ENCODE measurements at regions not wholly inside any gene's neighbourhood (a gene's known extent, or its start where the extent isn't known, plus 50 kb on each side); places are given as distances from the start of the nearest gene placed in this dataset.

- Histone ChIP-seq H3K4me1 (ENCODE audit: control insufficient read depth, insufficient read depth, low read length) (peaks cover 10% of the 10 kb centered on the region), H4K20me1 (ENCODE audit: insufficient read depth, low read length) (no peaks in the 10 kb centered on the region), H3K4ac (ENCODE audit: low read depth, low read length) (peak overlapping the region; percentile 24; the same call in 1 of the 2 replicates), H3K4me2 (ENCODE audit: low read depth, low read length) (no peak overlapping the region), H2BK120ac (ENCODE audit: low read depth, low read length) (no peak overlapping the region), H2AK9ac (replicated peaks; ENCODE audit: low read depth, low read length, poor library complexity) (no peak overlapping the region), H3K56ac (ENCODE audit: extremely low read depth, insufficient read depth, low read length) (no peak overlapping the region), H3K18ac (ENCODE audit: low read depth, low read length) (no peak overlapping the region), H3K36me3 (ENCODE audit: control insufficient read depth, insufficient read depth, low read length) (no peaks in the 10 kb centered on the region), H3K9ac (ENCODE audit: low read depth, low read length) (no peak overlapping the region), H4K91ac (ENCODE audit: insufficient read depth, low read depth, low read length) (0 out of 2 replicates have a peak overlapping the region, but pooled peaks have one; percentile 17), H2BK5ac (ENCODE audit: low read depth, low read length, poor library complexity, severe bottlenecking) (no peak overlapping the region), H4K8ac (ENCODE audit: low read depth in 2 of 2, low read length in 2 of 2) (no peak overlapping the region), H2BK15ac (ENCODE audit: low read depth, low read length) (no peak overlapping the region), H2AFZ (replicated peaks; ENCODE audit: low read length, poor library complexity) (no peak overlapping the region), H4K5ac (ENCODE audit: low read depth, low read length) (no peak overlapping the region), H3K27me3 (ENCODE audit: control insufficient read depth, insufficient read depth, low read length) (no peaks in the 10 kb centered on the region), H2AK5ac (ENCODE audit: low read depth, low read length) (no peak overlapping the region), H3K79me1 (ENCODE audit: low read depth in 1 of 2, low read length in 2 of 2) (no peaks in the 10 kb centered on the region), H3K27ac (ENCODE audit: insufficient read depth, low read length) (no peak overlapping the region), H3K14ac (replicated peaks; ENCODE audit: low read depth, low read length) (no peak overlapping the region), H2BK20ac (ENCODE audit: low read depth, low read length) (0 out of 2 replicates have a peak overlapping the region, but pooled peaks have one; percentile 3), H3K9me3 (ENCODE audit: control insufficient read depth, insufficient read depth, low read length) (no peaks in the 10 kb centered on the region), H3K9me1 (ENCODE audit: insufficient read depth, low read length) (peaks cover 8% of the 10 kb centered on the region; the same call in 1 of the 2 replicates), H3K23ac (ENCODE audit: low read depth, low read length) (no peak overlapping the region), H3K4me3 (ENCODE audit: insufficient read depth, low read depth, low read length) (no peak overlapping the region)
- intact Hi-C loops (cut with micrococcal nuclease) = no loop called here
- no peak for ATAC-seq (ENCODE audit: low read depth)
- dilution Hi-C loops (cut with HindIII; ENCODE audit: low sequenced_read_pairs, unreplicated experiment) = no loop called here
- CTCF ChIA-PET = interaction anchor here (0.6 to 1.1 kb wide), 3 partner anchors 10 to 29 kb away, joined by 3 read pairs; no protein-coding TSS in a partner anchor
- no peak for TF ChIP-seq CHD1 (IDR thresholded peaks at IDR 0.05; ENCODE audit: low read depth, low read length)
- TF ChIP-seq MXI1 (IDR thresholded peaks at IDR 0.05; ENCODE audit: borderline replicate concordance, low read depth, low read length) = no peak
- POLR2A ChIA-PET (ENCODE audit: unreplicated experiment) = no interaction called here
- no peak for DNase-seq
- WGBS, 2 experiments (ENCODE audit: extremely low coverage in 2 of 2, insufficient read length in 1 of 2) = no CpG with 5 or more reads among the region's 5 CpGs
- no TSS peak for BruUV-seq (replicated peaks)
- in situ Hi-C loops (cut with MboI; ENCODE audit: low sequenced_read_pairs) = no loop called here
These were observed 120.5 kb downstream of the FEM1C start for GRCh38 chr5:115424030-115424429.

Data from IMR-90 (cell line).